Left lung (tissue), 4 donors: ENCODE measurements at regions not wholly inside any gene's neighbourhood (a gene's known extent, or its start where the extent isn't known, plus 50 kb on each side); places are given as distances from the start of the nearest gene placed in this dataset.
A peak's percentile ranks its signal among the peaks of the same experiment; 100 is the strongest.

Experiments used
- ATAC-seq: fragments of 200-7000 bp; cut with Tn5 transposase; one replicate; pipeline ENCODE4 v1.9.1; 2020; ENCODE audit warnings: moderate library complexity
- DNase-seq, 4 donors: peaks; one replicate each; pipeline ENCODE4 v3.0.0-alpha.2; 2013 to 2020
- H3K27ac ChIP-seq, 2 donors: fragments of 200-600 bp; sonication (generic) in 1 of 2; one replicate each; pipeline versions ENCODE4 v1.5.0 to v1.8.0; 2020 to 2021
- H3K27me3 ChIP-seq, 2 donors: fragments of 200-600 bp; sonication (generic) in 1 of 2; one replicate each; pipeline versions ENCODE4 v1.5.0 to v1.8.0; 2020 to 2021
- H3K36me3 ChIP-seq, 2 donors: fragments of 200-600 bp; sonication (generic) in 1 of 2; one replicate each; pipeline versions ENCODE4 v1.5.0 to v1.8.0; 2020 to 2021
- H3K4me1 ChIP-seq, 2 donors: fragments of 200-600 bp; one replicate each; pipeline ENCODE4 v1.8.0; 2021
- H3K4me3 ChIP-seq, 2 donors: fragments of 200-600 bp; sonication (generic) in 1 of 2; one replicate each; pipeline versions ENCODE4 v1.5.0 to v1.8.0; 2020 to 2021; ENCODE audit warnings: mild to moderate bottlenecking in 1 of 2
- H3K9me3 ChIP-seq, 2 donors: fragments of 200-600 bp; sonication (generic) in 1 of 2; one replicate each; pipeline versions ENCODE4 v1.5.0 to v1.8.0; 2020 to 2021
- CTCF ChIP-seq, 2 donors: fragments of 200-600 bp; sonication (generic) in 1 of 2; IDR thresholded peaks; one replicate each; pipeline versions ENCODE4 v1.5.0 to v1.8.0; 2021; ENCODE audit warnings: antibody characterized with exemption in 2 of 2
- intact Hi-C, 2 donors: fragments of 100-400 bp; cut with DNase I; formaldehyde crosslinking; loops; one replicate each; pipeline versions ENCODE4 v1.11.2 to v1.14.2; 2022
- donor health status: DM: no; HTN: yes; CAD: no.
- donor health status: DM: no; HTN: no; CAD: no.

GRCh38 chr2:133817680-133818566, 249.7 kb upstream of the NCKAP5 start:
- DNase-seq (peak in 1 of 4 donors; percentile 18), ATAC-seq (peak; percentile 63)
- Histone ChIP-seq H3K27me3 (no peaks in the 10 kb centered on the region), H3K4me1 (no peaks in the 10 kb centered on the region), H3K27ac (peak overlapping the region in 1 of 2 donors; percentile 3), H3K4me3 (no peak overlapping the region), H3K36me3 (no peaks in the 10 kb centered on the region), H3K9me3 (peaks cover 0 to 4% of the 10 kb centered on the region in 2 donors)
- no peak for TF ChIP-seq CTCF (IDR thresholded peaks at IDR 0.05)
- intact Hi-C loops = no loop called here

- DNase-seq = no peak
- no peak for TF ChIP-seq CTCF (IDR thresholded peaks at IDR 0.05)
- Histone ChIP-seq H3K27ac (no peak overlapping the region), H3K27me3 (no peaks in the 10 kb centered on the region), H3K9me3 (no peaks in the 10 kb centered on the region), H3K36me3 (no peaks in the 10 kb centered on the region), H3K4me1 (no peaks in the 10 kb centered on the region), H3K4me3 (no peak overlapping the region)
- ATAC-seq = no peak
- intact Hi-C loops = no loop called here
Measured at GRCh38 chr2:133818661-133819060, 250.4 kb upstream of the NCKAP5 start.

GRCh38 chr2:133819906-133820305, 251.6 kb upstream of the NCKAP5 start:
- no peaks in the 10 kb centered on the region for H3K27me3 ChIP-seq
- intact Hi-C loops = no loop called here
- H3K36me3 ChIP-seq = no peaks in the 10 kb centered on the region
- no peak overlapping the region for H3K27ac ChIP-seq
- no peaks in the 10 kb centered on the region for H3K9me3 ChIP-seq
- no peak for DNase-seq
- H3K4me1 ChIP-seq = no peaks in the 10 kb centered on the region
- no peak for ATAC-seq
- H3K4me3 ChIP-seq = no peak overlapping the region
- TF ChIP-seq CTCF (IDR thresholded peaks at IDR 0.05) = no peak

- Histone ChIP-seq H3K9me3 (no peaks in the 10 kb centered on the region), H3K27ac (no peak overlapping the region), H3K4me3 (no peak overlapping the region), H3K27me3 (no peaks in the 10 kb centered on the region), H3K36me3 (no peaks in the 10 kb centered on the region), H3K4me1 (no peaks in the 10 kb centered on the region)
- ATAC-seq = no peak
- intact Hi-C loops = no loop called here
- no peak for TF ChIP-seq CTCF (IDR thresholded peaks at IDR 0.05)
- no peak for DNase-seq
Measured at GRCh38 chr2:133821107-133821760, 253.0 kb upstream of the NCKAP5 start.

- DNase-seq (no peak), ATAC-seq (no peak)
- no peak overlapping the region for H3K27ac ChIP-seq
- H3K4me1 ChIP-seq = no peaks in the 10 kb centered on the region
- no peak for TF ChIP-seq CTCF (IDR thresholded peaks at IDR 0.05)
- H3K9me3 ChIP-seq = no peaks in the 10 kb centered on the region
- no peaks in the 10 kb centered on the region for H3K27me3 ChIP-seq
- no peaks in the 10 kb centered on the region for H3K36me3 ChIP-seq
- H3K4me3 ChIP-seq = no peak overlapping the region
- intact Hi-C loops = no loop called here
Measured at GRCh38 chr2:133822517-133823225, 254.4 kb upstream of the NCKAP5 start.
